WTC11 (cell line): ENCODE measurements at regions not wholly inside any gene's neighbourhood (a gene's known extent, or its start where the extent isn't known, plus 50 kb on each side); places are given as distances from the start of the nearest gene placed in this dataset.

ENCODE experiments used
- ATAC-seq: fragments of 200-7000 bp; cut with Tn5 transposase; 2 replicates; pipeline ENCODE4 v1.10.0; 2021; ENCODE audit warnings: mild to moderate bottlenecking, moderate library complexity
- CTCF ChIA-PET: fragments of 300-600 bp; sonication (Branson Sonifier 250); formaldehyde crosslinking; loops from one replicate; lab custom pipeline; 2021; ENCODE audit warnings: antibody characterized with exemption; lab: Charles Lee
- POLR2A ChIA-PET: fragments of 350-600 bp; sonication (Branson Sonifier 250); formaldehyde crosslinking; loops from one replicate; lab custom pipeline; 2021; ENCODE audit warnings: antibody characterized with exemption; lab: Charles Lee
- DNase-seq: peaks from one replicate; pipeline ENCODE4 v3.0.0; 2021; ENCODE audit warnings: low spot score
- H3K27ac Mint-ChIP-seq: 2 replicates; pipeline ENCODE4 v1.8.0; 2021; ENCODE audit warnings: mixed read lengths
- H3K27me3 Mint-ChIP-seq: 2 replicates; pipeline ENCODE4 v1.8.0; 2021; ENCODE audit warnings: low read depth, mild to moderate bottlenecking, moderate library complexity, mixed read lengths
- H3K36me3 Mint-ChIP-seq: 2 replicates; pipeline ENCODE4 v1.8.0; 2021; ENCODE audit warnings: mixed read lengths
- H3K4me1 Mint-ChIP-seq: 2 replicates; pipeline ENCODE4 v1.8.0; 2022; ENCODE audit warnings: mixed read lengths
- H3K4me3 Mint-ChIP-seq: 2 replicates; pipeline ENCODE4 v1.8.0; 2021; ENCODE audit warnings: mild to moderate bottlenecking, moderate library complexity, mixed read lengths
- H3K9me3 Mint-ChIP-seq: 2 replicates; pipeline ENCODE4 v1.8.0; 2021; ENCODE audit warnings: mixed read lengths
- CREM ChIP-seq: sonication (generic); formaldehyde crosslinking; IDR thresholded peaks from 2 replicates; pipeline ENCODE4 v1.8.1; 2022; ENCODE audit warnings: mild to moderate bottlenecking, missing genetic modification reagents, moderate library complexity
- ETV6 ChIP-seq: sonication (generic); formaldehyde crosslinking; IDR thresholded peaks from 2 replicates; pipeline ENCODE4 v1.8.1; 2022; ENCODE audit warnings: mild to moderate bottlenecking, missing genetic modification reagents
- FOXJ3 ChIP-seq: sonication (generic); formaldehyde crosslinking; IDR thresholded peaks from 2 replicates; pipeline ENCODE4 v1.9.0; 2021; ENCODE audit warnings: missing genetic modification reagents, mild to moderate bottlenecking, borderline replicate concordance
- FOXK1 ChIP-seq: sonication (generic); formaldehyde crosslinking; IDR thresholded peaks from 2 replicates; pipeline ENCODE4 v1.8.0; 2022; ENCODE audit warnings: mild to moderate bottlenecking, moderate library complexity, missing genetic modification reagents
- GTF2I ChIP-seq: fragments of 250-450 bp; sonication (Bioruptor Pico); conservative IDR thresholded peaks from 2 replicates; pipeline ENCODE4 v1.4.0; 2021; ENCODE audit warnings: mild to moderate bottlenecking
- MXD4 ChIP-seq: fragments of 250-450 bp; sonication (Bioruptor Pico); IDR thresholded peaks from 2 replicates; pipeline ENCODE4 v1.8.0; 2021; ENCODE audit warnings: mild to moderate bottlenecking, moderate library complexity, borderline replicate concordance
- MYBL2 ChIP-seq: sonication (generic); formaldehyde crosslinking; IDR thresholded peaks from 2 replicates; pipeline ENCODE4 v1.8.1; 2023; ENCODE audit warnings: mild to moderate bottlenecking, moderate library complexity, missing genetic modification reagents
- NFYB ChIP-seq: sonication (generic); formaldehyde crosslinking; conservative IDR thresholded peaks from 2 replicates; pipeline ENCODE4 v1.8.0; 2022; ENCODE audit warnings: low read depth, missing genetic modification reagents
- PRRX2 ChIP-seq: fragments of 250-450 bp; sonication (Bioruptor Pico); IDR thresholded peaks from 2 replicates; pipeline ENCODE4 v1.8.0; 2021; ENCODE audit warnings: mild to moderate bottlenecking
- SP1 ChIP-seq: sonication (generic); formaldehyde crosslinking; conservative IDR thresholded peaks from 2 replicates; pipeline ENCODE4 v1.8.1; 2022; ENCODE audit warnings: missing genetic modification reagents
- TEAD4 ChIP-seq: sonication (generic); formaldehyde crosslinking; IDR thresholded peaks from 2 replicates; pipeline ENCODE4 v1.8.0; 2022; ENCODE audit warnings: mild to moderate bottlenecking, missing genetic modification reagents
- ZNF263 ChIP-seq: sonication (generic); formaldehyde crosslinking; IDR thresholded peaks from 2 replicates; pipeline ENCODE4 v1.8.1; 2022; ENCODE audit warnings: low read depth, mild to moderate bottlenecking, moderate library complexity, missing genetic modification reagents
- TF ChIP-seq, protein P1 (sequence below): fragments of 200-600 bp; IDR thresholded peaks from 2 replicates; pipeline ENCODE4 v1.8.0; 2022; ENCODE audit warnings: antibody characterized with exemption
- TF ChIP-seq, protein P2 (sequence below): sonication (generic); formaldehyde crosslinking; conservative IDR thresholded peaks from 2 replicates; pipeline ENCODE4 v1.8.1; 2022; ENCODE audit warnings: mild to moderate bottlenecking, missing genetic modification reagents
- TF ChIP-seq, protein P3 (sequence below): sonication (generic); formaldehyde crosslinking; IDR thresholded peaks from 2 replicates; pipeline ENCODE4 v1.8.0; 2022; ENCODE audit warnings: mild to moderate bottlenecking, missing genetic modification reagents
- TF ChIP-seq, protein P4 (sequence below): fragments of 250-450 bp; sonication (Bioruptor Pico); IDR thresholded peaks from 2 replicates; pipeline ENCODE4 v1.9.0; 2021; ENCODE audit warnings: mild to moderate bottlenecking, borderline replicate concordance
- TF ChIP-seq, protein P5 (sequence below): sonication (generic); formaldehyde crosslinking; IDR thresholded peaks from 2 replicates; pipeline ENCODE4 v1.8.1; 2023; ENCODE audit warnings: mild to moderate bottlenecking, missing genetic modification reagents, moderate library complexity

DNA sequence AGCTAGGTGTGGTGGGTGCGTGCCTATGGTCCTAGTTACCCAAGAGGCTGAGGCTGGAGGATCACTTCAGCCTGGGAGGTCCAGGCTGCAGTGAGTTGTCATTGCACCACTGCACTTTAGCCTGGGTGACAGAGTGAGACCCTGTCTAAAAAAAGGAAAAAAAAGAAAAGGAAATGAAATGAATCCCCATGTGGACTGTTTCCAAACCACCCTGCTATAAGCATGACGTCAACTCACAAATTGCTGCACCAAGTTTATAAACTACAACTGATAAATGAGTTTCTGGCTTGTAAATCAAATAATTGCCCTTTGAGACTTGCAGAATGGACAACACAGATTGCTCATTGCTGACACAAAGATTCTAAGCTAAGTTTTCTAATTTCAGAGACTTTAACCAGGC lies 51.0 kb upstream of the STK38L start:
- peaks cover 2% of the 10 kb centered on the region; the same call in 1 of the 2 replicates for H3K27me3 Mint-ChIP-seq
- no peaks in the 10 kb centered on the region for H3K9me3 Mint-ChIP-seq
- no peak overlapping the region for H3K27ac Mint-ChIP-seq
- H3K4me3 Mint-ChIP-seq: no peak overlapping the region
- ChIA-PET CTCF (interaction anchor here (1.0 to 1.5 kb wide), 3 partner anchors 111 to 177 kb away, joined by 3 to 4 read pairs (median 3); partner anchors contain the start of gene C12orf71), POLR2A (no interaction called here)
- no peaks in the 10 kb centered on the region for H3K36me3 Mint-ChIP-seq
- DNase-seq (no peak), ATAC-seq (no peak)
- TF ChIP-seq, protein P1, sequence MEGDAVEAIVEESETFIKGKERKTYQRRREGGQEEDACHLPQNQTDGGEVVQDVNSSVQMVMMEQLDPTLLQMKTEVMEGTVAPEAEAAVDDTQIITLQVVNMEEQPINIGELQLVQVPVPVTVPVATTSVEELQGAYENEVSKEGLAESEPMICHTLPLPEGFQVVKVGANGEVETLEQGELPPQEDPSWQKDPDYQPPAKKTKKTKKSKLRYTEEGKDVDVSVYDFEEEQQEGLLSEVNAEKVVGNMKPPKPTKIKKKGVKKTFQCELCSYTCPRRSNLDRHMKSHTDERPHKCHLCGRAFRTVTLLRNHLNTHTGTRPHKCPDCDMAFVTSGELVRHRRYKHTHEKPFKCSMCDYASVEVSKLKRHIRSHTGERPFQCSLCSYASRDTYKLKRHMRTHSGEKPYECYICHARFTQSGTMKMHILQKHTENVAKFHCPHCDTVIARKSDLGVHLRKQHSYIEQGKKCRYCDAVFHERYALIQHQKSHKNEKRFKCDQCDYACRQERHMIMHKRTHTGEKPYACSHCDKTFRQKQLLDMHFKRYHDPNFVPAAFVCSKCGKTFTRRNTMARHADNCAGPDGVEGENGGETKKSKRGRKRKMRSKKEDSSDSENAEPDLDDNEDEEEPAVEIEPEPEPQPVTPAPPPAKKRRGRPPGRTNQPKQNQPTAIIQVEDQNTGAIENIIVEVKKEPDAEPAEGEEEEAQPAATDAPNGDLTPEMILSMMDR: no peak
- peaks cover 5% of the 10 kb centered on the region; the same call in 1 of the 2 replicates for H3K4me1 Mint-ChIP-seq

DNA sequence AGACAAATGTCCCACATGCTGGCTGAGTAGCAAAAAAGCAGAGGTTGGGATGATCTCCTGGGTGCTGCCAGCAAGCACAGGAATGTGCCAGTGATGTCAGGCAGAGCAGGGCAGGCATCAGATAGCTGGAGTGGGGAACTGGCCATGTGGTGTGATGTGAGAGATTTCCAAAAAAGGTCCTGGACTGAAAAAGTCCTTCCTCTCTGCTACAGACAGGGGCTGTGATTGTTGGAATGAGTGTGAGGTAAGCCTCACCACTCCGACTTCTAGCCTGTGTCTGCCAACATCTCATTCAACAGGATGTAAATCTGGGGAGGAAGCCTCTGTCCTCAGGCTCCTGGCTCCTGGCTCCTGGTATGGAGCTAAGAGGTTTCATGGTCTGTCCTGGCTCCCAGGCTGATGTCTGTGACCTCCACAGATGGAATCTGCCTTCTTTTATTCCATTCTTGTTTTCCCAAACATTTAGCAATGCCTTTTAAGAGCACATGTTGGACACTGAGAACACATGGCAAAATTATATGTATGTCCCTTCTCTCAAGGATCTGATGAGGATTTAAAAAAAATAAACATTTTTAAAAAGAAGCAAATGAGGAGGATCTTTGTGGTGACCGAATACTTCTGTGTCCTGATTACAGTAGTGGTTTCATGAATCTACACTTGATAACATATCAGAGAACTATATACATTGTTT lies 50.1 kb upstream of the STK38L start:
- DNase-seq (no peak), ATAC-seq (peak; percentile 43)
- ChIA-PET CTCF (no interaction called here), POLR2A (no interaction called here)
- no peak overlapping the region for H3K4me3 Mint-ChIP-seq
- TF ChIP-seq, protein P2, sequence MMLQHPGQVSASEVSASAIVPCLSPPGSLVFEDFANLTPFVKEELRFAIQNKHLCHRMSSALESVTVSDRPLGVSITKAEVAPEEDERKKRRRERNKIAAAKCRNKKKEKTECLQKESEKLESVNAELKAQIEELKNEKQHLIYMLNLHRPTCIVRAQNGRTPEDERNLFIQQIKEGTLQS (CRISPR knock-in tag): no peak
- no peak for TF ChIP-seq FOXK1
- TF ChIP-seq SP1 (CRISPR knock-in tag): no peak
- no peak for TF ChIP-seq MXD4 (CRISPR knock-in tag)
- TF ChIP-seq ETV6 (CRISPR knock-in tag): no peak
- no peak for TF ChIP-seq TEAD4
- TF ChIP-seq, protein P3, sequence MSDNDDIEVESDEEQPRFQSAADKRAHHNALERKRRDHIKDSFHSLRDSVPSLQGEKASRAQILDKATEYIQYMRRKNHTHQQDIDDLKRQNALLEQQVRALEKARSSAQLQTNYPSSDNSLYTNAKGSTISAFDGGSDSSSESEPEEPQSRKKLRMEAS (CRISPR knock-in tag): no peak
- TF ChIP-seq ZNF263 (CRISPR knock-in tag): no peak
- TF ChIP-seq, protein P4, sequence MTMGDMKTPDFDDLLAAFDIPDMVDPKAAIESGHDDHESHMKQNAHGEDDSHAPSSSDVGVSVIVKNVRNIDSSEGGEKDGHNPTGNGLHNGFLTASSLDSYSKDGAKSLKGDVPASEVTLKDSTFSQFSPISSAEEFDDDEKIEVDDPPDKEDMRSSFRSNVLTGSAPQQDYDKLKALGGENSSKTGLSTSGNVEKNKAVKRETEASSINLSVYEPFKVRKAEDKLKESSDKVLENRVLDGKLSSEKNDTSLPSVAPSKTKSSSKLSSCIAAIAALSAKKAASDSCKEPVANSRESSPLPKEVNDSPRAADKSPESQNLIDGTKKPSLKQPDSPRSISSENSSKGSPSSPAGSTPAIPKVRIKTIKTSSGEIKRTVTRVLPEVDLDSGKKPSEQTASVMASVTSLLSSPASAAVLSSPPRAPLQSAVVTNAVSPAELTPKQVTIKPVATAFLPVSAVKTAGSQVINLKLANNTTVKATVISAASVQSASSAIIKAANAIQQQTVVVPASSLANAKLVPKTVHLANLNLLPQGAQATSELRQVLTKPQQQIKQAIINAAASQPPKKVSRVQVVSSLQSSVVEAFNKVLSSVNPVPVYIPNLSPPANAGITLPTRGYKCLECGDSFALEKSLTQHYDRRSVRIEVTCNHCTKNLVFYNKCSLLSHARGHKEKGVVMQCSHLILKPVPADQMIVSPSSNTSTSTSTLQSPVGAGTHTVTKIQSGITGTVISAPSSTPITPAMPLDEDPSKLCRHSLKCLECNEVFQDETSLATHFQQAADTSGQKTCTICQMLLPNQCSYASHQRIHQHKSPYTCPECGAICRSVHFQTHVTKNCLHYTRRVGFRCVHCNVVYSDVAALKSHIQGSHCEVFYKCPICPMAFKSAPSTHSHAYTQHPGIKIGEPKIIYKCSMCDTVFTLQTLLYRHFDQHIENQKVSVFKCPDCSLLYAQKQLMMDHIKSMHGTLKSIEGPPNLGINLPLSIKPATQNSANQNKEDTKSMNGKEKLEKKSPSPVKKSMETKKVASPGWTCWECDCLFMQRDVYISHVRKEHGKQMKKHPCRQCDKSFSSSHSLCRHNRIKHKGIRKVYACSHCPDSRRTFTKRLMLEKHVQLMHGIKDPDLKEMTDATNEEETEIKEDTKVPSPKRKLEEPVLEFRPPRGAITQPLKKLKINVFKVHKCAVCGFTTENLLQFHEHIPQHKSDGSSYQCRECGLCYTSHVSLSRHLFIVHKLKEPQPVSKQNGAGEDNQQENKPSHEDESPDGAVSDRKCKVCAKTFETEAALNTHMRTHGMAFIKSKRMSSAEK (CRISPR knock-in tag): no peak
- TF ChIP-seq, protein P5, sequence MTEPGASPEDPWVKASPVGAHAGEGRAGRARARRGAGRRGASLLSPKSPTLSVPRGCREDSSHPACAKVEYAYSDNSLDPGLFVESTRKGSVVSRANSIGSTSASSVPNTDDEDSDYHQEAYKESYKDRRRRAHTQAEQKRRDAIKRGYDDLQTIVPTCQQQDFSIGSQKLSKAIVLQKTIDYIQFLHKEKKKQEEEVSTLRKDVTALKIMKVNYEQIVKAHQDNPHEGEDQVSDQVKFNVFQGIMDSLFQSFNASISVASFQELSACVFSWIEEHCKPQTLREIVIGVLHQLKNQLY (CRISPR knock-in tag): no peak
- no peak for TF ChIP-seq PRRX2 (CRISPR knock-in tag)
- TF ChIP-seq CREM (CRISPR knock-in tag): no peak
- no peak for TF ChIP-seq NFYB
- no peak for TF ChIP-seq GTF2I (CRISPR knock-in tag)
- TF ChIP-seq MYBL2: no peak
- TF ChIP-seq FOXJ3 (CRISPR knock-in tag): no peak
- H3K27me3 Mint-ChIP-seq: peaks cover 2% of the 10 kb centered on the region; the same call in 1 of the 2 replicates
- H3K27ac Mint-ChIP-seq: no peak overlapping the region
- H3K4me1 Mint-ChIP-seq: peaks cover 5% of the 10 kb centered on the region; the same call in 1 of the 2 replicates
- no peaks in the 10 kb centered on the region for H3K36me3 Mint-ChIP-seq
- no peaks in the 10 kb centered on the region for H3K9me3 Mint-ChIP-seq
